Thymus (tissue), 11 donors: ENCODE measurements at regions not wholly inside any gene's neighbourhood (a gene's known extent, or its start where the extent isn't known, plus 50 kb on each side); places are given as distances from the start of the nearest gene placed in this dataset.

Experiments
- DNase-seq, 9 donors: peaks; one replicate each; pipeline ENCODE4 v3.0.0-alpha.2; 2013; ENCODE audit warnings: low spot score in 9 of 9, low read depth in 6 of 9, missing footprints in 1 of 9
- H3K27ac ChIP-seq, 2 donors: one replicate each; pipeline ENCODE4 v1.5.1; 2013; ENCODE audit warnings: control low read depth in 1 of 2, low read depth in 1 of 2, low read length in 1 of 2, mild to moderate bottlenecking in 1 of 2, moderate library complexity in 1 of 2
- H3K27me3 ChIP-seq, 2 donors: one replicate each; pipeline ENCODE4 v1.5.1; 2013; ENCODE audit warnings: low read length in 1 of 2; ENCODE audit not compliant: control insufficient read depth in 2 of 2, insufficient read depth in 1 of 2
- H3K36me3 ChIP-seq, 2 donors: one replicate each; pipeline ENCODE4 v1.5.1; 2013; ENCODE audit warnings: low read length in 1 of 2, mild to moderate bottlenecking in 1 of 2, moderate library complexity in 1 of 2; ENCODE audit not compliant: control insufficient read depth in 2 of 2, insufficient read depth in 2 of 2
- H3K4me1 ChIP-seq, 2 donors: one replicate each; pipeline ENCODE4 v1.5.1; 2013; ENCODE audit warnings: low read length in 2 of 2; ENCODE audit not compliant: control insufficient read depth in 2 of 2, insufficient read depth in 2 of 2
- H3K4me3 ChIP-seq, 2 donors: one replicate each; pipeline ENCODE4 v1.5.1; 2013; ENCODE audit warnings: low read length in 2 of 2, control low read depth in 1 of 2, mild to moderate bottlenecking in 1 of 2
- H3K9me3 ChIP-seq, 2 donors: one replicate each; pipeline ENCODE4 v1.5.1; 2013; ENCODE audit warnings: low read length in 1 of 2, mild to moderate bottlenecking in 1 of 2; ENCODE audit not compliant: control insufficient read depth in 2 of 2, insufficient read depth in 1 of 2
- WGBS: extraction: QIAGEN DNeasy Blood & Tissue Kit; methylation state at CpG from one replicate; pipeline ENCODE4 v1.1.7; 2013; 5-methylcytosine and 5-hydroxymethylcytosine counted together
- donor health status: healthy.

DNA sequence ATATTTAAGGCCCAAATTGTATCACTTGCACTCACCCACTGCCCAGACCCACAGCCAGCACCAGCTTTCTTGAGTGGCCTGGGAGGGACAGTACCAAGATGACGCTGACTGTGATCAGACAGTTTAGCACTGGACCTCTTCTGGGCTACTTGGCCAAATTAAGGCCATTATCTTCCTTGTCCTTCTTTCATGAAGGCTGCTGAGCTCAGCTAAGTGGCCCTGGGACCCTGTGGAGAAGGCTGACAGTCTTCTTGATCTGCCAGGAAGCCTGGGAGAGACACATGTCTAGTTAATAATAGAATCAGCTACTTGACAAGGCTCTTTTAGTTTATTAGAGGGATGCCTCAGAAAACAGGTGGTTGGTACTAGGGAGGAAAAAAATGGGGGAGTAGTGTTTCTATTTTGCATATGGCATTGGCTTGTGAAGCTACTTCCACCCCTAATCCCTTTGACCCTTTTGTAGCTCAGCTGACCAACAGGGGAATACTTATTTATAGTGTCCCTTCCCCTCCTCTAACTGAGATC, 127.9 kb upstream of the NTM start:
- H3K9me3 ChIP-seq = no peaks in the 10 kb centered on the region
- H3K36me3 ChIP-seq = no peaks in the 10 kb centered on the region
- H3K4me3 ChIP-seq = no peak overlapping the region
- no peak for DNase-seq
- H3K4me1 ChIP-seq = no peaks in the 10 kb centered on the region
- 93% methylated on average over 1 of the region's 1 CpG for WGBS
- H3K27me3 ChIP-seq = peaks cover 0 to 8% of the 10 kb centered on the region in 2 donors
- H3K27ac ChIP-seq = no peak overlapping the region

- H3K4me1 ChIP-seq = no peaks in the 10 kb centered on the region
- no peak overlapping the region for H3K4me3 ChIP-seq
- H3K27ac ChIP-seq = no peak overlapping the region
- DNase-seq = no peak
- H3K9me3 ChIP-seq = no peaks in the 10 kb centered on the region
- no peaks in the 10 kb centered on the region for H3K36me3 ChIP-seq
- peaks cover 0 to 15% of the 10 kb centered on the region in 2 donors for H3K27me3 ChIP-seq
- 21% methylated on average over 3 of the region's 3 CpGs for WGBS
These were observed 124.3 kb upstream of the NTM start for GRCh38 chr11:131246156-131246555.

DNA sequence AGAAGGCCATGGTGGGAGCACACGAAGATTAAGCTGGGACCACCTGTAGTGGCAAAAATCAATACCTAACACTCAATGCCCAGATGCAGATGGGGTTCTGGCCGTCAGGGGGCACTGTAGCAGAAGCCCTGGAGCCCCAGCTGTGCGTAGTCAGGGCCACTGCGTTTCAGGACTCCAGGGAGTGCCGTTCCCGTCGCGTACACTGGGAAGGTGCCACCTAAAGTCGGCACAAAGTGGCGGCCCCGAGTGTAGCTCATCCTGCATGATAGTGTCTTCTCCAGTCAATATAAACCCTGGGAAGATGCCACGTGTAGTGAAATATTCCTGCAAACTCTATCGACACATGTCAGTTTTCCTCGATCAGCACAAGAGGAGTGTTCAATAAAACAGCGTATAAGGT, 123.8 kb upstream of the NTM start:
- H3K9me3 ChIP-seq = no peaks in the 10 kb centered on the region
- H3K4me3 ChIP-seq = no peak overlapping the region
- DNase-seq = peak in 1 of 9 donors; percentile 13
- H3K4me1 ChIP-seq = no peaks in the 10 kb centered on the region
- WGBS = 18% methylated on average over 15 of the region's 15 CpGs
- H3K27me3 ChIP-seq = peaks cover 0 to 15% of the 10 kb centered on the region in 2 donors
- no peak overlapping the region for H3K27ac ChIP-seq
- no peaks in the 10 kb centered on the region for H3K36me3 ChIP-seq

- H3K27me3 ChIP-seq = peaks cover 0 to 23% of the 10 kb centered on the region in 2 donors
- DNase-seq = no peak
- no peak overlapping the region for H3K4me3 ChIP-seq
- H3K36me3 ChIP-seq = no peaks in the 10 kb centered on the region
- H3K4me1 ChIP-seq = no peaks in the 10 kb centered on the region
- H3K27ac ChIP-seq = no peak overlapping the region
- no peaks in the 10 kb centered on the region for H3K9me3 ChIP-seq
- 88% methylated on average over 2 of the region's 2 CpGs for WGBS
These were observed 121.8 kb upstream of the NTM start for GRCh38 chr11:131248588-131248987.

DNA sequence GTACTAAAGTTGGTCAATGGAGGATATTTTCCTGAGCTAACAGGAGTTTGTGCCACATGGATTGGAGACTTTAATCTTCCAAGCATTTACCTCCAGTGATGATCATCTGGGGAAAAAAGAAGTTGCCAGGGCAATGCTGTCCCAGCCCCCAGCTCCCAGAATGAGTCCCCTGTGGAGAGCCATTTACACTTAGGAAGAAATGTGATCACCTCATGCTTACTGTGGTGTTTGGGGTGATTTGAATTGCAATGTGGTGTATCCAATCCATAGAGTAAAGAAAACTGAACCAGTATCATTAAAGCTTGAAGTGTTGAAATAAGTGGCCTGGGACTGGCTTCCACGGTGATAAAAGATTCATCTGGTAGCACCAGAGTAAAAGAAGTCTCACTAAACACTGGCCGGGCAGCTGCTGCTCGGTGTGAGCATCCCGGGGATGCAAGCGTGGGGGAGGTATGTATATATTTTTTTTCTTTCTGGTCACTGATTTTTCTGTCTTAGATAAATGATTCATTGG, 117.2 kb upstream of the NTM start:
- no peak overlapping the region for H3K27ac ChIP-seq
- WGBS = 11% methylated on average over 5 of the region's 5 CpGs
- H3K9me3 ChIP-seq = peaks cover 0 to 4% of the 10 kb centered on the region in 2 donors
- H3K36me3 ChIP-seq = no peaks in the 10 kb centered on the region
- no peaks in the 10 kb centered on the region for H3K4me1 ChIP-seq
- no peak for DNase-seq
- peaks cover 0 to 21% of the 10 kb centered on the region in 2 donors for H3K27me3 ChIP-seq
- no peak overlapping the region for H3K4me3 ChIP-seq

GRCh38 chr11:131253656-131254151, 116.7 kb upstream of the NTM start:
- H3K9me3 ChIP-seq = peaks cover 0 to 4% of the 10 kb centered on the region in 2 donors
- DNase-seq = no peak

DNA sequence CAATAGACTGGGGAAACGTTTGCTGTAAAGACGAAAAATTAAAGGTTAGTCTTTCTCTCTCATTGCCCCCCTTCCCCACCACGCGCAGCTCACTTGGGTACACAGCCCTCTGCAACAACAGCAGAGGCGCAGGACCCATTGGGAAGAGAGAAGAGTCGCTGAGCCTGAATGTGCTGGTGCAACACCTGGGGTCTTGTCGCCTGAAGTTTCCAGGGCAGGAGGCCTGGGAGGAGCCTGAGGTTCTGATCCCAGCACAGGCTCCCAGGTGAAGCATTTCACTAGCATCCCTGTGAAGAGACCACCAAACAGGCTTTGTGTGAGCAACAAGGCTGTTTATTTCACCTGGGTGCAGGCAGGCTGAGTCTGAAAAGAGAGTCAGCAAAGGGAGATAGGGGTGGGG, 116.2 kb upstream of the NTM start:
- H3K27ac ChIP-seq = no peak overlapping the region
- no peaks in the 10 kb centered on the region for H3K36me3 ChIP-seq
- H3K4me1 ChIP-seq = no peaks in the 10 kb centered on the region
- H3K9me3 ChIP-seq = peaks cover 0 to 4% of the 10 kb centered on the region in 2 donors
- H3K4me3 ChIP-seq = no peak overlapping the region
- whole genome bisulfite sequencing = 35% methylated on average over 7 of the region's 7 CpGs
- H3K27me3 ChIP-seq = peaks cover 0 to 15% of the 10 kb centered on the region in 2 donors
- no peak for DNase-seq

More at GRCh38 chr11:131253656-131254151, 116.7 kb upstream of the NTM start:
- no peaks in the 10 kb centered on the region for H3K4me1 ChIP-seq
- no peak overlapping the region for H3K27ac ChIP-seq
- no peaks in the 10 kb centered on the region for H3K36me3 ChIP-seq
- H3K4me3 ChIP-seq = no peak overlapping the region
- 25% methylated on average over 9 of the region's 9 CpGs for WGBS
- H3K27me3 ChIP-seq = peaks cover 0 to 16% of the 10 kb centered on the region in 2 donors

DNA sequence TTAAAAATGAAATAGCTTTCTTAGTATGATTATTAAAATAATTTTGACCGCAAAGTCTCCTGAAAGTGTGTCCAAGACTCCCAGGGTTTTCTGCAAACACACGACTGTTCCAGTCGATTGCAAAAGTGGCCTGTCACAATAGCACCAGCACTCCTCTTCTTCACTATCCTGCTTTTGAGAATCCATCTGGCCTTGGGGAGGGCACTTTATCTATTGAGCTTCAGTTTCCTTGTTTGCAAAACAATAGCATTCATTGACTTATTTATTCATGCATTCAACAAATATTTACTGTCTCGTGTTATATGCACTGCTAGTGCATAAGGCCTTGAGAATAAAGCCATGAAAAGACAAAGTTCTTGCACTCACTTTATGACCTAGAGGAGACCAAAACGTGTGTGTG, 96.2 kb upstream of the NTM start:
- 79% methylated on average over 5 of the region's 5 CpGs for WGBS
- Histone ChIP-seq H3K36me3 (no peaks in the 10 kb centered on the region), H3K27me3 (no peaks in the 10 kb centered on the region), H3K27ac (no peak overlapping the region), H3K4me3 (no peak overlapping the region), H3K4me1 (no peaks in the 10 kb centered on the region), H3K9me3 (peaks cover 0 to 3% of the 10 kb centered on the region in 2 donors)
- no peak for DNase-seq

DNA sequence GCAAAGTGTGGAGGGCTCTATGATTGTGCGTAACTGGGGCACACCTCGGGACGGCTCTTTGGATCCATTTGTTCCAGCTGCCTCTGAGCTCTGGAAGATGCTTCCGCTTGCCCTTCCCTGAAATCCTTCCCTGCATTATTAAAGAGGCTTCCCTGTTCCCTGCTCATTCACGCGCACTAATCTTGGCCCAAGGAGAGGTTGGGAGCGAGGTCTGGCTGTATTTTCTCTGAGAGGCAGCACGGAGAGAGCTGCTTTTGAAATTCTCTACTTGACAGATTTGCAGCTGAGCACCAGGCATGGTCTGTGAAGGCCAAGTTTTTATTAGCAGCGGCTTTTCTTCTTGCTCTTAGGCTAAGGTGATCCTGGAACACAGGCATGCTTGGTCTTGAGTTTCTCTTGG, 94.8 kb upstream of the NTM start:
- 87% methylated on average over 9 of the region's 9 CpGs for WGBS
- H3K27me3 ChIP-seq = no peaks in the 10 kb centered on the region
- H3K4me1 ChIP-seq = no peaks in the 10 kb centered on the region
- no peaks in the 10 kb centered on the region for H3K36me3 ChIP-seq
- no peak overlapping the region for H3K4me3 ChIP-seq
- H3K9me3 ChIP-seq = peaks cover 0 to 3% of the 10 kb centered on the region in 2 donors
- DNase-seq = no peak
- no peak overlapping the region for H3K27ac ChIP-seq
